MM.1S (cell line): ENCODE measurements at regions not wholly inside any gene's neighbourhood (a gene's known extent, or its start where the extent isn't known, plus 50 kb on each side); places are given as distances from the start of the nearest gene placed in this dataset.

Experiments
- EZH2 ChIP-seq: fragments of 300-600 bp; sonication (generic); optimal IDR thresholded peaks from 2 replicates; pipeline ENCODE3; 2017; ENCODE audit warnings: low read depth, mild to moderate bottlenecking, antibody characterized with exemption, low read length, mixed read lengths
- EZH2phosphoT487 ChIP-seq: fragments of 300-600 bp; sonication (generic); IDR thresholded peaks from 2 replicates; pipeline ENCODE4 v1.6.1; 2018; ENCODE audit warnings: antibody characterized with exemption, low read length
- TF ChIP-seq, protein P1 (sequence below): fragments of 300-600 bp; sonication (generic); IDR thresholded peaks from 2 replicates; pipeline ENCODE4 v1.5.1; 2016; ENCODE audit warnings: antibody characterized with exemption, low read length, mixed read lengths

- no peak for TF ChIP-seq EZH2phosphoT487
- no peak for TF ChIP-seq EZH2
- TF ChIP-seq, protein P1, sequence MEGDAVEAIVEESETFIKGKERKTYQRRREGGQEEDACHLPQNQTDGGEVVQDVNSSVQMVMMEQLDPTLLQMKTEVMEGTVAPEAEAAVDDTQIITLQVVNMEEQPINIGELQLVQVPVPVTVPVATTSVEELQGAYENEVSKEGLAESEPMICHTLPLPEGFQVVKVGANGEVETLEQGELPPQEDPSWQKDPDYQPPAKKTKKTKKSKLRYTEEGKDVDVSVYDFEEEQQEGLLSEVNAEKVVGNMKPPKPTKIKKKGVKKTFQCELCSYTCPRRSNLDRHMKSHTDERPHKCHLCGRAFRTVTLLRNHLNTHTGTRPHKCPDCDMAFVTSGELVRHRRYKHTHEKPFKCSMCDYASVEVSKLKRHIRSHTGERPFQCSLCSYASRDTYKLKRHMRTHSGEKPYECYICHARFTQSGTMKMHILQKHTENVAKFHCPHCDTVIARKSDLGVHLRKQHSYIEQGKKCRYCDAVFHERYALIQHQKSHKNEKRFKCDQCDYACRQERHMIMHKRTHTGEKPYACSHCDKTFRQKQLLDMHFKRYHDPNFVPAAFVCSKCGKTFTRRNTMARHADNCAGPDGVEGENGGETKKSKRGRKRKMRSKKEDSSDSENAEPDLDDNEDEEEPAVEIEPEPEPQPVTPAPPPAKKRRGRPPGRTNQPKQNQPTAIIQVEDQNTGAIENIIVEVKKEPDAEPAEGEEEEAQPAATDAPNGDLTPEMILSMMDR: no peak
Measured at GRCh38 chr3:87069021-87069420, 78.1 kb upstream of the VGLL3 start.
